ENCODE measurements at regions not wholly inside any gene's neighbourhood (a gene's known extent, or its start where the extent isn't known, plus 50 kb on each side); places are given as distances from the start of the nearest gene placed in this dataset.

DNA sequence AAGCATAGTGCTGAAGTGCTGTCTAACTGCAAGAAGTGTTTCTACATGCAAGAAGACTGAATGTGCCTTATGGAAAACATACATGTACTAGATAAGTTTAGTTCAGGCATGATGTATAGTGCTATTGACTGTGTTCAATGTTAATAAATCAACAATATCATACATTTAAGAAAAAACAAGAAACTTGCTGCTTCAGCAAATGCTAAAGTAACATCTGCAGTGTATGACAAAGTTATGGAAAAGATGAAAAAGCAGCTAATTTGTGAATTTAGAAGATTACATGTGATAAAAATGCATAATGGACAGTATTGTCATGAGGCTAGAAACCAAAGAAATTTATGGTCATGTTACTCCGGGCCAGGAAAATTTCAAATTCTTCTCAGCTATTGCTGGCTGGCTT, 174.9 kb upstream of the SPTLC3 start:
- no peak for TF ChIP-seq CTCF (IDR thresholded peaks at IDR 0.05)
- no peak for TF ChIP-seq POLR2A (IDR thresholded peaks at IDR 0.05)
